Posterior vena cava (tissue), 2 donors: ENCODE measurements at regions not wholly inside any gene's neighbourhood (a gene's known extent, or its start where the extent isn't known, plus 50 kb on each side); places are given as distances from the start of the nearest gene placed in this dataset.

ENCODE experiments used
- DNase-seq: peaks from one replicate; pipeline ENCODE4 v3.0.0-alpha.2; 2020; ENCODE audit warnings: low spot score
- intact Hi-C, 2 donors: fragments of 100-400 bp; cut with DNase I; formaldehyde crosslinking; loops; one replicate each; pipeline versions ENCODE4 v1.14.1 to v1.14.2; 2022 to 2023
- donor health status: DM: yes; HTN: yes; CAD: no.
- donor health status: DM: yes; HTN: yes; CAD: no.

DNA sequence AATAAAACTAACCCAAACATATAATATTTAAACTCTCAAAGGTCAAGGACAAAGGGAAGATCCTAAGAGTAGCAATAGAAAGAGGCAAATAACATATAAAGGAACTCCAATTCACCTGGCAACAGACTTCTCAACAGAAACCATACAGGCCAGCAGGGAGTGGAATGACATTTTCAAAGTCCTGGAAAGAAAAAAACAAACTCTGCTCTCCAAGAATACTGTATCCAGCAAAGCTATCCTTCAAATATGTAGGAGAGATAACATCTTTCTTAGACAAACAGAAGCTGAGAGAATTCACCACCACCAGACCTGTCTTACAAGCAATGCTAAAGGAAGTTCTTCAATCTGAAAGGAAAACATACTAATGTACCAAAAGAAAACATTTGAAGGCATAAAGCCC lies 51.5 kb upstream of the TMEM158 start:
- intact Hi-C loops, result no loop called here
- DNase-seq, result no peak

GRCh38 chr3:45280232-45280631 lies 54.1 kb upstream of the TMEM158 start:
- intact Hi-C loops, result no loop called here
- no peak for DNase-seq

DNA sequence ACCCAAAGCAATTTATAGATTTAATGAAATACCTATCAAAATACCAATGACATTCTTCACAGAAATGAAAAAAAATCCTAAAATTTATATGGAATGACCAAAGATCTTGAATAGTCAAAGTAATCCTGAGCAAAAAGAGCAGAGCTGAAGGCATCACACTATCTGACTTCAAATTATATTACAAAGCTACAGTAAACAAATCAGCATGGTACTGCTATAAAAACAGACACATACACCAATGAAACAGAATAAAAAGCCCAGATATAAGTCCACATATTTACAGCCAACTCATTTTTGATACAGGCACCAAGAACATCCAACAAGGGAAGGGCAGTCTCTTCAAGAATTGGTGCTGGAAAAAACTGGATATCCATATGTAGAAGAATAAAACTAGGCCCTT lies 54.9 kb upstream of the TMEM158 start:
- intact Hi-C loops, result no loop called here
- DNase-seq, result no peak

DNA sequence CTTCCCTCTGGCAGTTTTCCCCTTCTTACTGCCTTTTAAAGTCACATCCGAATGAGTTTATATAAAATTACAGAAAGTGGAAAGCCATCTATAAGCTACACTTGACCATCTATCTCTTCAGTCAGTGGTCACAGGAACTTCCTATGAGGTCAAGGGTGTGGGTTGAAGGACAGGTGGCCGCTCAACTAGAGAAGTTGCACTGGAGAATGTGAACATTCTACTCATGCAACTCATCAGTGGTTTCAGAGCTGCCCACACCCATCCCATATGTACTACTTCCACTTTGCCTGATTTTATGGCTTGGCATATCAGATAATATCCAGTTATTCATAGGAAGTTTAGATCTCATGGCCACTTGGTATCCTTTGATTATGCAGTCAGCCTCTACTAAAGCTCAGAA lies 57.4 kb upstream of the TMEM158 start:
- intact Hi-C loops, result no loop called here

DNA sequence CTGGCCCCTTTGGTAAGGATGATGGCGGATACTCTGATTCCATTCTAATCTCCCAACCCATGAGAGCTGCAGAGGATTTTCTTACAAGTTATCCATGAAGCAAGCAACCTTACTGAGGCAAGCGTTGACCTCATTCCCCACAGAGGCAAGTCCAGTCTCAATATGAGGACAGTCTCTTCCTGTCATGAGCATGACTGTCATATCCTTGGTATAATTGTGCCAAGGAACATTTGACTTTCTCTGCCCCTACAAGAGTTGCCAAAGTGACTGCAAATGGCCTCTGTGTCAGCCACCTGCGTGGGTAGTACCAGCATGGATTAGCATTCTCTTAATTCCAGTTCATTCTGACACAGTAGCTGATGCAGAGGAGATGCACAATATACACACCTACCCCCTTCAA lies 71.2 kb upstream of the TMEM158 start:
- intact Hi-C loops, result no loop called here
- no peak for DNase-seq

More for the DNA sequence above, 57.4 kb upstream of the TMEM158 start:
- DNase-seq, result no peak

DNA sequence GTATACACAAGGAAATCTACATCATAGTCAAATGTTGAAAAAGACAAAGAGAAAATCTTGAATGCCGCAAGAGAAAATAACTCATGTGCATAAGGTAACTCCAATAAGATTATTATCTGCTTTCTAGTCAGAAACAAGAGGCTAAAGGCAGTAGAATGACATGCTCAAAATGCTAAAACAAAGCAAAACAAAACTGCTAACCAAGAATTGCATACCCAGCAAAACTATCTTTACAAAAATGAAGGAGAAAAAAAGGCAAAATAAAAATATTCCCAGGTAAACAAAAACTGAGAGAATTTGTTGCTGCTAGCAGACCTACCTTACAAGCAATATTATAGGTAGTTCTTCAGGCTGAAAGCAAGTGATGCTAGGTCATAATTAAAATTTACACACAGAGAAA lies 76.4 kb upstream of the TMEM158 start:
- intact Hi-C loops, result no loop called here

DNA sequence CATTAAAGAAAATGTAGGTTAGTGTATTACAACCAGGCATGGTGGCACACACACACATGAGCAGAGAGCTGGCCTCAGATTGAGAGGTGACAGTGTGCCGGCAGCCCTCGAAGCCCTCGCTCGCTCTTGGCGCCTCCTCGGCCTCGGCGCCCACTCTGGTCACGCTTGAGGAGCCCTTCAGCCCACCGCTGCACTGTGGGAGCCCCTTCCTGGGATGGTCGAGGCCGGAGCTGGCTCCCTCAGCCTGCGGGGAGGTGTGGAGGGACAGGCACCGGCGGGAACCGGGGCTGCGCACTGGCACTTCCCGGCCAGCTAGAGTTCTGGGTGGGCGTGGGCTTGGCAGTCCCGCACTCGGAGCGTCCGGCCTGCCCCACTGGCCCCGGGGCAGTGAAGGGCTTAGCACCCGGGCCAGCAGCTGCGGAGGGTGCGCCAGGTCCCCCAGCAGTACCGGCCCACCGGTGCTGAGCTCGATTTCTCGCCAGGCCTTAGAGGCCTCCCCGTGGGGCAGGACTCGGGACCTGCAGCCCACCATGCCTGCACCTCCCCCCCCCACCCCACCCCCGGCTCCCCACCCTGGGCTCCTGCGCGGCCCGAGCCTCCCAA lies 80.4 kb upstream of the TMEM158 start:
- intact Hi-C loops, result no loop called here
- no peak for DNase-seq

More for the DNA sequence above, 76.4 kb upstream of the TMEM158 start:
- DNase-seq, result no peak

- intact Hi-C loops, result no loop called here
- no peak for DNase-seq
Measured at GRCh38 chr3:45309876-45310275, 78.5 kb upstream of the LARS2 start.

DNA sequence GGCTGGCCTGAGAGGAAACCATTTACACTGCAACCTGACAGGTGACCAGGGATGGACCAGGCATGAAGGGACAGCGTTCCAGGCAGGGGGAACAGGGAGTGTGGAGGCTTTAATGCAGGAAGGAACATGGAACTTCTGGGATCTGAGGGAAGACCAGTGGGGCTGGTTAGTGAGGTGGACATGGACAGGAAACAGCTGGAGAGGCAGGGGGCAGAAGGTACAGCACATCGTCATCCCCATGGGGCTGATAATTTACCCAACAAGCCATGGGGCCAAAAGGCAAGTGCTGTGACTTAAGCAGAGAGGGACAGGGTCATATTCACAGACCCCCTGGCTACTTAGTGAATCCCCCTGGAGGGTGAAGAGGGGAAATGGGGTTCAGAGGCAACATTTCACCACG lies 77.0 kb upstream of the LARS2 start:
- intact Hi-C loops, result no loop called here
- DNase-seq, result no peak

- intact Hi-C loops, result no loop called here
- no peak for DNase-seq
Measured at GRCh38 chr3:45311953-45312801, 76.2 kb upstream of the LARS2 start.

DNA sequence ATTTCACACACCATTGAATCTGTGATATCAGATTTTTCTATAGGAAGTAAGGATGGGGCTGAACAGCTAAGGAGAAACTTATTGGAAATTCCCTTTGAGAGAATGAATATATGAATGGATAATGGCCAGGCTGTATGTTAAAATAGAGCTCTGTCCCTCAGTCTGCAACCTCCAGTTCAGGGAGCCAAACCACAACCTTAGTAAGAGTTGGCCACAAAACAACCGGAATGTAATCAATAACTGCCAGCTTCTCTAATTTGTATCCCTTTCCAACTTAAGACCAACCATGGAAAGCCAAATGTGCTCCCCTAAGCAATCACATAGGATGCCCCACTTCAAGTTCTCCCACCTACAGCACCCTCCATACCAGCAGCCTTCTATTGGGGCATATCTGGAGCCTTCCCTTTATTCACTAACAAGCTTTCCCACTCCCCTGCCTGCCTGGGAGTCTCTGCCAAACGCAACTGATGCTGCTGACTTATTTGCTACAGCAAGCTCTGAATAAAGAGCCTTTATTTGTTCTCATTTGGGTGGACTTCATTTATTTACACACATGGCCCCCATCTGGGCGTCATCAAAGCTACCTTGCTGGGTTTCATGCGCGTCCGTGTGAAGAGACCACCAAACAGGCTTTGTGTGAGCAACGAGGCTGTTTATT lies 75.4 kb upstream of the LARS2 start:
- no peak for DNase-seq
- intact Hi-C loops, result no loop called here

DNA sequence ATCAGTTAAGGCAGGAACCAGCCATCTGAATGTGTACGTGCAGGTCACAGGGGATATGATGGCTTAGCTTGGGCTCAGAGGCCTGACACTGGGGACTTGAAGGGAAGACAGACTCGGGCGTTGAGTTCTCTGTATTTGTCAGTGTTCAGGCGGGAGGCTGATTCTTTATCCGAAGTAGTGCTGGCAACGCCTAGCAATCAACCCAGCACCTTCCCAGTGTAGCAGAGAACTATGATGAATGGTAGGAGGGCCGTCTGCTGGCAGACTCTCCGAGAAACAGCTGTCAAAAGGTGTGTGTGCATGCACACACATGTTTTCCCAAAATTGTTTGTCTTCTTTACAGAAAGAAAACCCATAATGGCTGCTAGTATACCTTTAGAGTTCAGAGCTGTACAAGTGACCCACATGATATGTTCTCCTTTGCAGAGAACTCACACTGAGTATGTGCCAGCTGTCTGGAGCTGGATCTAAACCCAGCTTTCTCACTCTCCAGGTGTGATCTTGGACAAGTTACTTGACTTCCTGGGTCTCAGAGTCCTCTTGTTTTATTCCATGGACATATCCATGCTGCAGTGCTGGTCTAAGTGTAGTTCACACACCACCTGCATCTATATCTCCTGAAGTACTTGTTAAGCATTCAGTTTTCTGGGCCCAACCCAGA lies 74.5 kb upstream of the LARS2 start:
- DNase-seq, result no peak
- intact Hi-C loops, result no loop called here

GRCh38 chr3:45317710-45318109 lies 70.7 kb upstream of the LARS2 start:
- no peak for DNase-seq
- intact Hi-C loops, result no loop called here

DNA sequence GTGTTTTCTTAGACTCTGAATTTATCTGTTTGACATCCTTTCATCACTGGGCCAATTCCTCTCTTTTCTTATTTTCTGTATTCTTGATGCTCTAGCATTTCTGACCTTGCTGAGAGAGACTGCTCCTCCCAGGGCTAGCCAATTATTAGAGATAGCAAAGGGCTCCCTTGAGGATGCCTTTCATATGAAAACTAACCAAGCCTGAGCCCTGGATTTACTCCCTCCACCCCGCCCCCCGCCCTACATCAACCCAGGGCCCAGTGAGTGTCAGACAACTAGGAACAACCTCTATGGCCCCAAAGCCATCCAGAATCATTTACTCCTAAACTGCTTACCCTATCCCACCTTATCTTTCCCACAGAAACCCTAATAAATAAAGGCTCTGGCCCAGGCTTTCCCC lies 69.7 kb upstream of the LARS2 start:
- no peak for DNase-seq
- intact Hi-C loops, result no loop called here

- intact Hi-C loops, result no loop called here
- no peak for DNase-seq
Measured at GRCh38 chr3:45319231-45319995, 69.0 kb upstream of the LARS2 start.

- intact Hi-C loops, result no loop called here
- DNase-seq, result no peak
Measured at GRCh38 chr3:45319996-45320305, 68.4 kb upstream of the LARS2 start.

DNA sequence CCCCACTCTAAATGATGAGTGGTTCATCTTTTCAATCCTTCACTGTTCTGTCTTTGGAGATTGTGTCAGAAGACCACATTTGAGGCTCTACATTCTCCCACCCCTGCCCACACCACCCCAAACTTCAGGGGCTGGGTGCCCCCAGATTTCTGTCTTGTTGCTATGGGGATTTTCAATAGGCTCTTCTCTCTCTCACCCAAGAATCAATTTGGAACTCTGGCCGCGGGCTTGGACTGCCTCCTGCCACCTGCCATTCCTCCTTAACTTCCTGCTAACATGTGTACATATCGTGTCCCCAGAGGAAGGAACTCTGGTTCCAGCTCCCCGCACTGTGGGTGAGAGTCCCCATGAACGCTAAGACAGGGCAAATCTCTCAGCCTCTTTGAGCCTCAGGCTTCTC lies 67.4 kb upstream of the LARS2 start:
- intact Hi-C loops, result no loop called here
- DNase-seq, result no peak

- DNase-seq, result no peak
Measured at GRCh38 chr3:45321607-45322391, 66.6 kb upstream of the LARS2 start.

DNA sequence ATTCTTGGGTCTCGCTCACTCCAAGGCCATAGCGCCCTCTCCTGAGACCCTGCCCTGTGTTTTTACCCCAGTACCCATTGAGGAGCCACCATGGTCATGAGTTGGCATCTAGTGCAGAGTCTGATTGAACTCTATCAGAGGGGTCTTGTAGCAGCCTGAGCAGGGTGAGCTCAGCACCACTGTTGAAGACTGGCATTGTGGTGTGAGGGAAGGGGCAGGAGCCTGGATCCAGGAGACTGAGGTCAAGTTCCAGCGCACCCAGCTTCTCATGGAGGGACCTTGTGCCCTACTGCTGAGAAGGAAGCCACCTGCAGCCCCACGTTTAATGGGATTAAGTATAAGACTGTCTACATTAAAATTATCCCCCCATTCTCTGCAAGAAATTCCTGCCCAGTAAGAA lies 65.8 kb upstream of the LARS2 start:
- DNase-seq, result no peak
- intact Hi-C loops, result no loop called here

More at GRCh38 chr3:45321607-45322391, 66.6 kb upstream of the LARS2 start:
- intact Hi-C loops, result no loop called here
